Right kidney (tissue), 1 donor: ENCODE measurements at regions not wholly inside any gene's neighbourhood (a gene's known extent, or its start where the extent isn't known, plus 50 kb on each side); places are given as distances from the start of the nearest gene placed in this dataset.
"Not testable (repeated sequence)": the region's sequence is repeated elsewhere in the genome, so short reads cannot be mapped to it uniquely, and the experiment has no call there.

Experiments used
- DNase-seq: peaks from one replicate; pipeline ENCODE4 v3.0.0-alpha.2; 2016

DNA sequence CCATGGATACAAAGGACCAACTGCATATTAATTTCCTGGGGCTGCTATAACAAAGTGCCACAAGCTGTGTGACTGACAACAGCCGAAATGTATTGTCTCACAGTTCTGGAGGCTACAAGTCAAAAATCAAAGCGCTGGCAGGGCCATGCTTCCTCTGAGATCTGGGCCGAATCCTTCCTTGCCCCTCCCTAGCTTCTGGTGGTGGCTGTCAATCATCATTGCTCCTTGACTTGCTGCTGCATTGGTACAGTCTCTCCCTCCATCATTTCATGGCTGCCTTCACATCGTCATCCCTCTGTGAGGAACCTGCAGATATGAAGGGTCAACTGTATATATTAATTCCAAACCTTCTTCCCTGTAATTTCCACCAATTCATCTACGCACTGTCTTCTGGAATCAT, 118.3 kb downstream of the EXOC5 start:
- no peak for DNase-seq

DNA sequence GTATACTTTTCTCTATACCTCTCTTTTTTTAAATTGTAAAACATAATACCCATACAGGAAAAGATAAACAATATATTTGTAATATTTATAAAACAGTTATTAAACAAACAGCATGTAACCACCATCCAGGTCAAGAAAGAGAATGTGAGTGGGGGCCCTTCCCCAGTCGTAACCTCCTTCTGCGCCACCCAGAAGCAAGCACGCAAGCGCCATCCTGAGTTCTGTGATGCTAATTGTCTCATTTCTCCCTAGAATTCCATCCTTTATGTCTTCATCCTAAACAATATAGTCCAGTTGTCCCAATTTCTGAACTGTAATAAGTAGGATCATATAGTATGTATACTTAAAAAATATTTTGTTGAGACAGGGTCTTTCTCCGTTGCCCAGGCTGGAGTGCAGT, 129.5 kb downstream of the EXOC5 start:
- DNase-seq, result no peak

DNA sequence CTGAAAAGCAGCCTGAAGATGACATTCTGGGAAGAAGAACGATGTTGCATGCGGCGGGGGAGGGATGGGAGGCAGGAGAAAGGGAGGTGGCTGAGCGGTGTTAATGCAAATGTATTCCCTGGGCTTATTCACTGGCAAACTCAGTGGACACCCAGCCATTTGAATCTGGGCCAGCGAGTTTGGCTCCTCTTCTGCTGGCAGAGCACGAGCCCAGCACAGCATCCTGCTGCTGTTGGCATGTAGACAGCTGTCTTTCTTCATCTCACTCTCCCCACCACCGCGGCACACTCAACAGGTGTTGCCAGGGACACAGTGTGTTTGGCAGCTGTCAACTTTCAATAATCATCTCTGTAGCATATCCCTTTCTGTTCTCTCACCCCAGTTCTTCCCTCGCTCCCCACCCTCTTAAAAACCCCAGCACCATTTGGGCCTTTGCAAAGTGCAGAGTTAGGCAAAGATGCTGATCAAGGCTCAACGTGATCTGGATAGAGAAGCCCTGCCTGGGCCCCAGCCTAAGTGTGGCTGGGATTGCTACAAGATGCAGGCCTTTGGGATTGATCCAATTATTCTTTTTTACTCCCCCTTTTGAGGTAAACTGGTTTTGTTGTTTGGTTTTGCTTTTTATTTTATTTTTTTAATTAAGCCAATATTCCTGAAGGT, 131.9 kb downstream of the EXOC5 start:
- DNase-seq, result no peak

DNA sequence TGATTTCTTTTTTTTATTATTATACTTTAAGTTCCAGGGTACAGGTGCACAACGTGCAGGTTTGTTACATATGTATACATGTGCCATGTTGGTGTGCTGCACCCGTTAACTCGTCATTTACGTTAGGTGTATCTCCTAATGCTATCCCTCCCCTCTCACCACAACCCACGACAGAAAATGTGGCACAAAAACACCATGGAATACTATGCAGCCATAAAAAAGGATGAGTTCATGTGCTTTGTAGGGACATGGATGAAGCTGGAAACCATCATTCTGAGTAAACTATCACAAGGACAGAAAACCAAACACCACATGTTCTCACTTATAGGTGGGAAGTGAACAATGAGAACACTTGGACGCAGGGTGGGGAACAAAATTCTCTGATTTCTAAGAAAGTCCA, 140.9 kb downstream of the EXOC5 start:
- not testable (repeated sequence) for DNase-seq

DNA sequence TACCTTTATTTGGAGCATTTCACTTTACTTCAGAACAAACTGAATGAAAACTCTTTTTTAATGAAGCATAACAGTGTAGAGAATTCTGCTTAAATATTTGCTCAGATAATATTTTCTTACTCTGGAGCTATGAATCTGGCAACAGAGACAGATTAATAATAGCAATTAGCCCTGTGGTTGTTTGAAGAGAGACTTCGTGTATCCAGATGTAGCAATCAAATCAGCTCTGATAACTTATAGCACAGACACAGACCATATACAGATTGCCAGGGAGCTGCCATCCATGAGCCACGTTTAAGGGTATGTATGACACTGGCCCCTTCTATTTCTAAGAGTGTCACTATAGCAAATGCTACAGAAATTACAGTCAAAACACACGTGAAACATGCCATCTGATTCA, 146.6 kb downstream of the EXOC5 start:
- DNase-seq, result no peak

DNA sequence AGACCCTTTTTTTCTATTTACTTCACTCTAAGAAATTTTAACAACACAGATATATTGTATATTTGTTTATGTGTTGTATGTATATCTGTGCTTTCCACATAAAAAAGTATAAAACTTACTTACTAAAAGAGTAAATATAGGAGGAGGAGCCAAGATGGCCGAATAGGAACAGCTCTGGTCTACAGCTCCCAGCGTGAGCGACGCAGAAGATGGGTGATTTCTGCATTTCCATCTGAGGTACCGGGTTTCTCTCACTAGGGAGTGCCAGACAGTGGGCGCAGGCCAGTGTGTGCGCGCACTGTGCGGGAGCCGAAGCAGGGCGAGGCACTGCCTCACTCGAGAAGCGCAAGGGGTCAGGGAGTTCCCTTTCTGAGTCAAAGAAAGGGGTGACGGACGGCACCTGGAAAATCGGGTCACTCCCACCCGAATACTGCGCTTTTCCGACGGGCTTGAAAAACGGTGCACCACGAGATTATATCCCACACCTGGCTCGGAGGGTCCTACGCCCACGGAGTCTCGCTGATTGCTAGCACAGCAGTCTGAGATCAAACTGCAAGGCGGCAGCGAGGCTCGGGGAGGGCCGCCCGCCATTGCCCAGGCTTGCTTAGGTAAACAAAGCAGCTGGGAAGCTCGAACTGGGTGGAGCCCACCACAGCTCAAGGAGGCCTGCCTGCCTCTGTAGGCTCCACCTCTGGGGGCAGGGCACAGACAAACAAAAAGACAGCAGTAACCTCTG, 156.5 kb downstream of the EXOC5 start:
- DNase-seq, result not testable (repeated sequence)

DNA sequence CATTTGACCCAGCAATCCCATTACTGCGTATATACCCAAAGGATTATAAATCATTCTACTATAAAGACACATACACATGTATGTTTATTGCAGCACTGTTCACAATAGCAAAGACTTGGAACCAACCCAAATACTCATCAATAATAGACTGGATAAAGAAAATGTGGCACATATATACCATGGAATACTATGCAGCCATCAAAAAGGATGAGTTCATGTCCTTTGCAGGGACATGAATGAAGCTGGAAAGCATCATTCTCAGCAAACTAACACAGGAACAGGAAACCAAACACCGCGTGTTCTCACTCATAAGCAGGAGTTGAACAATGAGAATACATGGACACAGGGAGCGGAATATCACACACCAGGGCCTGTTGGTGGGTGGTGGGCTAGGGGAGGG, 158.3 kb downstream of the EXOC5 start:
- not testable (repeated sequence) for DNase-seq

DNA sequence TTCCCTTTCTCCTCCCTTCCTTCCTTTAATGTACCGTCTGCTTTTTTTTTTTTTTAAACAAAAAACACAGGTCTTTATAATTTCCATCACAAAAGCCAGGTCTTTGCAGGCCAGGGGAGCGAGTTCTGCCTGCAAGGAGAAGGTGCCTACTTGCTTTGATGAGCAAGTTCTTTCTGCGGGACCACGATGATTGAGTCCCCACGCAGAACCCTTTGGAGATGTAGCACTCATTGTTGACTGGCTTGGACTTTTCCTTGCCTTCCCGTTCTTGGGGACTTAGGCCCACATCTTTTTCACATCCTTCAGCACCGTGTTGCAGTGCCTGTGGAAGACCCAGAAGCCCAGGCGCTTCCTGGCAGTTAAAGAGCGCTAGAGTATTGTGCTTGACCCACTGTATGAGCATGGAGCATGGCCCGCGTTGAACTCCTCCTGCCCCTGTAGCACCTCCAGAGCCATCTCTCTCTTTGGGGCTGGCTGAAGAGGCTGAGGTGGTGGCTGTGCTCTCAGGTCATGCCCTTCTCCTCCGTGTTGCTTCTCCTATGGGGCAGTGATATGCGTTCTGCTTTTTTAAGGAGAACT, 177.6 kb downstream of the EXOC5 start:
- no peak for DNase-seq

DNA sequence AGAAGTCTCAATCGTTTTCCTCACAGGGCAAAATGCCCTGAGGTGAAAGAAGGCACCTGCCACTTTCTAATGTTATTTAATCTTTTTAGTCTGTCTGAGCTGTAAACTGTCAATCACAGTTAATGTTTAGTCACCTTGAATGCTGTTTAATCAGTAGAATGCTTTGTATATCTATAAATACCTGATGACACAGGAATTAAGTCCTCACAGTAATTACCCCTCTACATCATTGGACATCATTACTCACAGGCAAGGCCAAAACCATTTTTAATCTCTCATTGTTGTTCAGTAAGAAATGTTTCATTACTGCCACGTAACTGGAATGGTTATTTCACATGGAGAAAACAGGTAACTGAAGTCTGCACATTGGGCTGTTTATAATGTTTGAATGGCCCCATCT, 178.8 kb downstream of the EXOC5 start:
- no peak for DNase-seq

DNA sequence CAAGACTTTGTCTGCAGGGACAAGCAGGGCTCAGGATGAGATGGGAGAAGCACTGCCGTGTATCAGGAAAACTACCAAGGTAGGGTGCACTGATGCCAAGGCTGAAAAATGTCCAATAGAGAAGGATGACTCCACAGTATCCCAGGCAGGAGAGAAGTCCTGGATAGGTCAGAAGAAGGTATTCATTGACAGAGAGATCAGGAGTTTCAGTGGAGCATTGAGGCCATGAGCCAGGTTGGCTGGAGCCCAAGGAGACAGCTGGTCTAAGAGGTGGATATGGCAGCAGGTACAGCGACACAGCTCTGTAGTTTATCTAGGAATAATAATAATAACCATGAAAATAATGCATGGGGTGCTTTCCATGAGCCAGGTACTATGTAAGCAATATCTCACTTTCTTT, 180.9 kb downstream of the EXOC5 start:
- no peak for DNase-seq

DNA sequence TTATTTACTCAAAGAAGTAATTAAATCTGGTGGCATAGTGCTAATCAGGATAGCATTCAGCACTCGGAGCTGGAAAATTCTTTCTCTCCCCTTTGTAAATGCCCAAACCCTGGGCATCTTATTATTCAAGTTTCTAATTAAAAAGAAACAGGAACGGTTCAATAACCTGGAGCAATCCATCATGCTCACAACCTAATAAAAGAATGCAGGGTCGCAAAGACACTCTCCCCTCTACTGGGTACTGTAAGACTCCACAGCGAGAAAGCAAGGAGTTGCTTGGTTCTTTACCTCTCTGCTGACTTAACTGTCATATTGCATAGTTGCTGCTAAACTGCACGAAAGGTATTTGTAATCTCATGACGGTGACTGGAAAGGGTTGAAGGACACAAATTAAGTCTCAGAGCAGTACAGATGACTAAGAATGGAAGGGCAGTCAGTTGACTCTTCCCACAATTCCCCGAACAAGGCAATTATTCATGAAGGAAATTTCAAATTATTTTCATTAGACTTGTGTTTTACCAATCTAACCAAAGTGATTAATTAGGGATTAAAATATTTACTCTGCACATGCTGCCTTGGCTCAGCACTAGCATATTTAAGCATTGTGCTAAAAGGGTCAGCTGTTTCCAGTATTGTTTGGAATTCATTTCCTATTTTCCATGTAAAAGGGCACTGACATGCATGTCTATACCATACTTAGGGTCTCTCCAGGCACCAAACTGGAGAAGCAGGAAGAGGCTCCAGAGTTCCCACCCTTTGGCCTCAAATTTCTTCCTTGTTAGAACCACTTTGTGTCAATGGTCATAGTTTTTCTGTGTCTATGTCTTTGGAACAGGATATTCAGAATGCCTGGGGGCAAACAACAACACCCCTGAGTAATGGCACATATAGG, 182.2 kb downstream of the EXOC5 start:
- DNase-seq, result no peak

DNA sequence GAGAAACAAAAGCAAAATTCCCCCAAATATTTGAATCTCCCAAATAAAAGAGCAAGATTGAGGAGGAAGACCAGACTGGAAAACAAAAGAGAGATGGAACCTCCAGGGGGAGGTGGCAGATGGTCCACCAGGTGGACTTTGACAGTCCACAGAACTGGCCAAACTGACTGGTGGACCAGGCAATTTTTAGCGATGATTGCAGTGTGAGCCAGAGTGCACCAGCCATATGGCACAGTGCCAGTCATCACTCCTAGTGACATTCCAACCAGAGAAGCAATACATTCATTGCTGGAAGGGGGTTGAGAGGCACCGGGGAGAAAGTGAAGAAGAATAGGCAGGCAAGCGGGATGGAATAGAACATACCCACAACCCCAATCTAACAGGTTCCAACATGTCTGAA, 182.9 kb downstream of the EXOC5 start:
- DNase-seq, result no peak

DNA sequence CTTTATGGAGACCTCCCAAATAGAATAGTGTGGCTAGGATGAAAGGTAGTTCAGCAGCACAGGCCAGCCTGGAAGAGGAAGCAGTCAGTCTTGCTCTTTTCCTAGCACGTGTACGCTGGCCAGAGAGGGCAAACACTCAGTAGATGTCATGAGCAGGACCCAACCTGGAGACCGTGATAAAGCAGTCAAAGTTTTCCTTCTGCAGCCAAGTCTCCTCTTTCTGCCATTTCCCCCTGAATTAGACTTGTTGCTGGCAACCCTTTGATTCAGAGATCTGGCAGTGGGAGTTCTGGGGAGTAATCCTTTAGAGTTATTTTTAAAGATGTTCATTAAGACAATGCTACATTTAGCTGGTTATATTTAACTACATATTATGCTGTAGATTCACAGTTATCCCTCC, 183.7 kb downstream of the EXOC5 start:
- DNase-seq, result no peak

DNA sequence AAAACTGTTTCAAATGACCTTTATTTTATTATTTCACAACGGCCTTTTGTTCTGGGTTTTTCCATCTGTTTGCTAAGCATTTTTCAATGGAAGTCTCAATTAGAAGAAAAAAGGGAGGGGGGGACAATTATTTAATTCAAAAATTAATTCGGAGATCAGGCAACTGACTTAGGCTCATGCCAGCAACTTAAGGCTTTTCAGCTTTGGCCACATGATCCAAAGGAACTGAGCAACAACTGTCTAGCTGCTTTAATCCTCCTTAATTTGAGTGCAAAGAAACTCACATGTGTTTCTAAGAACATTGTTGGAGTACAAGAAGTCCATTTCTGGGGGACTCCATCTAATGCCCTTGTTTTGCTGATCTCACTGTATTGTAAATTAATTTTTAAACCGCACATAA, 188.0 kb downstream of the EXOC5 start:
- no peak for DNase-seq

DNA sequence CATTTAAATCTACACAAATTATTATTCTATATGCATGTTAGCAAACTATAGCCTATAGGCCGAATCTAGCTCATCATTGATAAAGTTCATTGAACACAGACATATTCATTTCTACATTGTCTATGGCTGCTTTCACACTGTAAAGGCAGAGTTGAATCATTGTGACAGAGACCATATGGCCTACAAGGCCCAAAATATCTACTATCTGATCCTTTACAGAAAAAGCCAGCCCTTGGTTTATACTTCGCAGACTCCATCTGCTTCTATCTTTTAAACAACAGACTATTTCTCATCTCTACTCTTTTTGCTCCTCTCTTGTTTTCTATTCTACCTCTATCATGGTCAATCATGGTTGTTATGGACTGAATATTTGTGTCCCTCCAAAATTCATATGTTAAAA, 190.7 kb downstream of the EXOC5 start:
- DNase-seq, result no peak

DNA sequence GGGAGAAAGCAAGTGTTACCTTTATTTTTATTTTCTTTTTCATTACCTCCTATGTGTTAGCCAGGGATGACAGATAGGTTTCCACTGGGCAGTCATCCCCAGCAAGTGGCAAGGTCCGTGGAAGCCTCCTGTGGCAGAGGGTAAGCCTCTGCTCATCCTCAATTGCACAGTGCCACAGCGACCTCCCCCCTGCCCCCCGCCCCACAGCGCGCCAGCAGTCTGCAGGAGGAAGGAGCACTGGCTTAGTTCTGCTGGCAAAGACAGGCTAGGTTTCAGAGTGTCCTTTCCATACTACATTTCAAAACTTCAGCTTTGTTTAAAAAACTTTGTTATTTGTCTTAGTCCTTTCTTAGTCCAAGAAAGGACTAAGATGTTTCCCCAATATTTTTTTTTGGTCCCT, 194.7 kb downstream of the EXOC5 start:
- no peak for DNase-seq

DNA sequence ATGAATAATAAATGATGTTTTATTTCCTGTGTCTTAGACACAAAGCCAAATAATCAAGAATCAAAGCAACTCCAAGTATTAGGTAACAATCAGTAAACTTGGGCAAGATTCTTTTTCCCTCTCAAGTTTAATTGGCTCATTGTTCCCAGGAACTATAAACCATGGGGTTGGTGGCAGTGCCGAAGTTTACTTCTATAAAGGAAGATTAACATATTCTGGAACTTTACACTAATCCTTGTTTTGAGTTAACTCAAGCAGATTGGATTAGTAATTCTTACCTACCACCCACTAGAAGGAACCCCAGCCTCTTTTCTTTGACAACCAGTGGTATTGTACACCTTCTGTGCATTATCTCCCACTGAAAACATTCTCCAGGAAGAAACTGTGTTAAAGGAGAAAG, 197.1 kb downstream of the EXOC5 start:
- no peak for DNase-seq

DNA sequence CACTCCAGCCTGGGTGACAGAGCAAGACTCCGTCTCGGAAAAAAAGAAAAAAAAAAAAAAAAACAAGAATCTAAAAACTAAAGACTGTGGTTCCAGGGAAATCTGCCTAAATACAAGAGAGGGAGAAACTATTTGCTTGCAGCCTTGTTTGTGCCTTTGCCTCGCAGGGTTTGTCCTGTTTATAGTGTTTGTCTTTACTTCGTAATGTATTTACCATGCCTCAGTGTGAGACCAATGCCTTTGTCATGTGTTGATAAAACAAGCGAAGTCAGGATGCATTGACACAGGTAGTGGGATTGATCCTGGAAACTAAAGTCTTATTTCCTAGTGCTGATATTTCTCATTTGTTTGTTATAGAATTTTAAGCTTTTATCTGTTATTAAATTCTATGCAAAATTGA, 199.0 kb downstream of the EXOC5 start:
- DNase-seq, result no peak

DNA sequence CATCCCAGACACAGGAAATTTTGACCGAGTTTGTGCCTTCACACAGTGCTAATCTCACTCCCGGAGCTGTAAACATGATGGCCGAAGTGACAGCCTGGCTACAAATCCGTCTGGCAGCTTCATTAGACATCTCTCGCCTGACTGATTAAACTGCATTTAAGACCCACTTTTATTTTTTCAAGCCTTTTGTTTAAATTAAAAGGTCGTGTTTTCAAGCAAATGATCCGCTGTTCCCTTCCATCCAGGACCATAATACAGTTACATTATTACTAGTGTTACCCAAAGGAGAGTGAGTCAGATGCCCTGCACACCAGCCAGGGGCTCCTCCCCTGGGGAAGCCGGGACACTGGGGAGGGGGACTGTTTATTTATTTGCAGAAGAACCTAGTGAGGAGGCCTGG, 200.2 kb downstream of the EXOC5 start:
- no peak for DNase-seq

DNA sequence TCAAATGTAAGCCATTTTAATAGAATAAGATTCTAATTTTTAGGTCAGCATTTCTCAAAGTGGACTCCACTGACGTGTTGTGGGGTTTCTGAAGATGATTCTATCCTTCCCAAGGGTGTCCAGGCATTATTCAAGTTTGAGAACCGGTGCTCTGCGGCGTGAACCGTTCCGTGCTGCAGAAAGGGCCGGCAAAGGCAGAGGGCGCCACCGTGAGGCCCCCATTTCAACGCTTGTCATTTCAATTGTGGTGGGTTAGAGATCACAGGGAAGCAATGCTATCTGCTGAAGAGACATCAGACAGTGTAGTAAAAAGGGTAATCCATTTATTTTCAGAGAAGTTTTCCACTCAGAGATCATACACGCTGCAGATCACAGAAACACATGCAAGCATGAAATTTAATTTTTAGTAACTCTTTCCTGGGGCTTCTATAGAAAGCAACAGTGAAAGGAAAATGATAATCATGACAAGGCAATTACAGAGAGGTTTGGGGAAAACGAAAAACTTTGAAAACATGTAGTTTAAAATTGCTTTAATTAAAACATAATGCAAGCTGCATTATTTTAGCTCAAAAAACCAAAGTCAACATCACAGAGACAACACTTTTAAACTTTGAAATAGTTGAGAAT, 201.7 kb downstream of the EXOC5 start:
- peak; percentile 30 for DNase-seq

DNA sequence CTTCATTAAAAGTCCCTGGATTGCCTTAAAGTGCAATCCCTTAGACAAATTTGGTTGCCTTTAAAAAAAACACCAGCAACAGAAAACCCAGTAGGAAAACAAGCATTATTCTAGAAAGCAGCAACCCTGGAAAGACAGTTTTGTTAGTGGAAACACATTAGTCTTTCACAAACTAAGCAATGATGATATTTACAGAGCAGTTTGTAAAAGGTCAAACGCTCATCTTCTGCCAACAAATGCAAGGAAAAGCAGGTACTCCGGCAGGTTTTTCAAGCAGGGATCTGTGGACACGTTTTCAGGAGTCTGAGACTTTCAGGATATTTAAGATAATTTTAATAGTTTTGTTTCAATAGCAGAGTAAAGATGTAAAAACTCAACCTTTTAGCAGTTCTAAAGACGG, 202.2 kb downstream of the EXOC5 start:
- DNase-seq, result no peak

DNA sequence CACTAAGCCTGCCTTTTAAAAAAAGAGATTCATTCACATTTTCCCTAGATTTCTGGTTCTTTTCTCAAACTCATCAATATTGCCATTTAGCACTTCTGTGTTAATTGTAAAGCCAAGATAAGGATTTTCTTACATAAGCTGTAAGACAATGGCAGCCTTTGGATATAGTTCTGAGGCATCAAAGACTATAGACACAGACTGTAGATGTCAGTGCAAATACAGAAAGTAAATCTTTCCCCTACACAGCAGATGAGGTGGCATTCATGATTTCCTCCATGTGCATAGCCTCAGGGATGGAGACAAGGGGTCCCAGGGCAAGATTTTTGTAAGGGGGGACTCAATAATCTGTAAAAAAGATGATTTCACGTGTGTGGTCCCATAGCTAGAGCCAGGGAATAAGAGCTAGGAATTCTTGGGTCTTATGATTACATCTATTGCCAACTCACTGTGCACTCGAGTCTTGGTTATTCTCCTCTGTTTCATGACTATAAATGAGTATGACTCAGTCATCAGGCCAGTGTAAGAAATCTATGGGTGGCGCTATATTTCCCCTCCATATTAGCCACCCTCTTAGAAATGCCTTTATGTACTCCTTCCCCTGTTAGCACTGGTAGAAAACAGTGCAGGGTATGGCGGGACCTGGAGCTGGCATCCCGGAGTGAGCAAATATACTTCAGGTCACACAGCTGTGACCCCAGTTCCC, 207.5 kb downstream of the EXOC5 start:
- DNase-seq, result no peak
